ENCODE measurements at regions not wholly inside any gene's neighbourhood (a gene's known extent, or its start where the extent isn't known, plus 50 kb on each side); places are given as distances from the start of the nearest gene placed in this dataset.

DNA sequence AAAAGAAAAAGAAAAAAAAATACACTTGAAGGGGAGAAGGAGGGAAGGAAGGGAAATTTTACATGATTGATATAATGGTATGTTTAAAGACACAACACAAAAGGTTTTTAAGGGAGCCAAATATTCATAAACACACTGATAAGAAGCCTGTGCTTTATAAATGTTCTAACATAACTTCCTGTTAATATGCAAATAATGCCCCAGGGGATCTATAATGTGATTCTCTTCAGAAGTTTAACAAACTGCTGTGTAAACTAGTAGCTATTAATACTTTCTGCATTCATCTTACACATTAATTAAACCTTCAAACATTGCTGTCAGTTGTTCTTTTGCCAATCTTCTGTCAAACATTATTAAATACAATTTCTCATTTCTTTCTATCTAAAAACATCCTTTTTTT, 231.6 kb downstream of the TJP1 start:
- TF ChIP-seq, protein P1, sequence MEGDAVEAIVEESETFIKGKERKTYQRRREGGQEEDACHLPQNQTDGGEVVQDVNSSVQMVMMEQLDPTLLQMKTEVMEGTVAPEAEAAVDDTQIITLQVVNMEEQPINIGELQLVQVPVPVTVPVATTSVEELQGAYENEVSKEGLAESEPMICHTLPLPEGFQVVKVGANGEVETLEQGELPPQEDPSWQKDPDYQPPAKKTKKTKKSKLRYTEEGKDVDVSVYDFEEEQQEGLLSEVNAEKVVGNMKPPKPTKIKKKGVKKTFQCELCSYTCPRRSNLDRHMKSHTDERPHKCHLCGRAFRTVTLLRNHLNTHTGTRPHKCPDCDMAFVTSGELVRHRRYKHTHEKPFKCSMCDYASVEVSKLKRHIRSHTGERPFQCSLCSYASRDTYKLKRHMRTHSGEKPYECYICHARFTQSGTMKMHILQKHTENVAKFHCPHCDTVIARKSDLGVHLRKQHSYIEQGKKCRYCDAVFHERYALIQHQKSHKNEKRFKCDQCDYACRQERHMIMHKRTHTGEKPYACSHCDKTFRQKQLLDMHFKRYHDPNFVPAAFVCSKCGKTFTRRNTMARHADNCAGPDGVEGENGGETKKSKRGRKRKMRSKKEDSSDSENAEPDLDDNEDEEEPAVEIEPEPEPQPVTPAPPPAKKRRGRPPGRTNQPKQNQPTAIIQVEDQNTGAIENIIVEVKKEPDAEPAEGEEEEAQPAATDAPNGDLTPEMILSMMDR (IDR thresholded peaks at IDR 0.05; ENCODE audit: control extremely low read depth, extremely low read depth, low read depth, missing control alignments): no peak
- ChIA-PET POLR2A (no interaction called here), CTCF (no interaction called here)
- no peak for DNase-seq (ENCODE audit: extremely low spot score)

DNA sequence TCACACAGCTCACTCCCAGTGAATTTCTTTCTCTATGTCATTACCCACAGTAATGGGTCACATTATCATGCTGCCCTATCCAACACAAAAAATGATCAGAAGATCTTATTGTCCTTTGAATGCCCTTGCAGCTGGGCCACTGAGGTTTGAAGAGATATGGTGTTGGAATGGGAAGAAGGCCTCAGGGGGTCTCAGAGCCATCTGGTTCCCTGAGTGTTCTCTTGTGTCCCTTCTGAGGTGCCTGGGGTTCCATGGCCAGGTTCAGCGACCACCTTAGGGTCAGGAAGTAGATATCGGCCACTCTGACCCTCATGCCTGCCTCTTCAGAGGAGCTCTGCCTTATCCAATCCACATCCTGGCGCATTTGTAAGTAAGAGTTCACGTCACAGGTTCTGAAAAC, 232.3 kb downstream of the TJP1 start:
- no peak for DNase-seq (ENCODE audit: extremely low spot score)
- ChIA-PET CTCF (no interaction called here), POLR2A (no interaction called here)
- TF ChIP-seq, protein P1 (IDR thresholded peaks at IDR 0.05; ENCODE audit: control extremely low read depth, extremely low read depth, low read depth, missing control alignments): no peak

DNA sequence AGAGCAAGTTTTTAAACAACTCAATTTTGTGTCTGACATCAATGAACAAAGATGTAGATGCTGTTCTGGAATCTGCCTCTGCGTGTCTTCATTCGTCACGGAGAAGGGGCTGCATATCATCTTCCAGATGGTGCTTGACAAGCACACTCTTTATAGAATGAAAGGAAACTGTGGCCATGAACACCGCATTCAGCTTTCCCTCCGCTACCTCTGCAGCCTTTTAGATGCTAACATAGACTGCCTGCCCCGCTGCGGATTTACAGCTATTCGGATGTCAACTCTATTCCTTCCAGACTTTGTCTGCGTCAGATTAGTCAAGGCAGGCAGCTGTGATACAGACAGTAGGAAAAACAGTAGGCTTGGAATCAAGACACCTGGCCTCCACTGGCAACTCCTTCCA, 232.9 kb downstream of the TJP1 start:
- DNase-seq (ENCODE audit: extremely low spot score): no peak
- TF ChIP-seq, protein P1 (IDR thresholded peaks at IDR 0.05; ENCODE audit: control extremely low read depth, extremely low read depth, low read depth, missing control alignments): no peak
- POLR2A ChIA-PET: no interaction called here
- CTCF ChIA-PET: no interaction called here

DNA sequence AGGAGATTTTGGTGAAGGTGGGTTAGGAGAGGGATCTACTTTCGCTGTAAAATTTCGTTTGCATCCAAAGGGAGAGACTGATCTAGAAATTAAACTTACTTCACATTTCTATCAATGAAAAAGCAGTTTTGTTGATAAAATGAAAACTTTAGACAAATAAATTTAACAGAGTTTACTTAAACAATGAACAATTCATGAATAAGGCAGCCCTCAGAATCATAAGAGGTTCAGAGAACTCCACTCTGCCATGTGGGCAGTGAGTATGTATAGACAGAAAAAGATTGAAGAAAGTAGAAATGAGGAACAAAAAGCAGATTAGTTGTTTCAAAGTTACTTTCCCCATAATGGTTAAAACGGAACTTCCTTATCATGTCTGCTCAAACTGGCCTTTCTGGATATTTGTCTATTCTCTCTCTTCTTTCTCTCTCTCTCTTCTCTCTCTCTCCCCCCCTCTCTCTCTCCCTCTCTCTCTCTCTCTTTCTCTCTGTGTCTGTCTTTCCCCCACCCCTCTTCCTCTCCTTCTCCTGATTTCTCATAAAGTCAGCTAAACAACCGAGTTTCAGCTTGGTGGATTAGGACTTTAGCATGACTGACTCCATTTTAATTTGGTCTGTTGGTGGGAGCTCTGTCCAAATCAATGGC, 248.9 kb downstream of the TJP1 start:
- TF ChIP-seq, protein P1 (IDR thresholded peaks at IDR 0.05; ENCODE audit: control extremely low read depth, extremely low read depth, low read depth, missing control alignments): no peak
- ChIA-PET POLR2A (no interaction called here), CTCF (no interaction called here)
- no peak for DNase-seq (ENCODE audit: extremely low spot score)

DNA sequence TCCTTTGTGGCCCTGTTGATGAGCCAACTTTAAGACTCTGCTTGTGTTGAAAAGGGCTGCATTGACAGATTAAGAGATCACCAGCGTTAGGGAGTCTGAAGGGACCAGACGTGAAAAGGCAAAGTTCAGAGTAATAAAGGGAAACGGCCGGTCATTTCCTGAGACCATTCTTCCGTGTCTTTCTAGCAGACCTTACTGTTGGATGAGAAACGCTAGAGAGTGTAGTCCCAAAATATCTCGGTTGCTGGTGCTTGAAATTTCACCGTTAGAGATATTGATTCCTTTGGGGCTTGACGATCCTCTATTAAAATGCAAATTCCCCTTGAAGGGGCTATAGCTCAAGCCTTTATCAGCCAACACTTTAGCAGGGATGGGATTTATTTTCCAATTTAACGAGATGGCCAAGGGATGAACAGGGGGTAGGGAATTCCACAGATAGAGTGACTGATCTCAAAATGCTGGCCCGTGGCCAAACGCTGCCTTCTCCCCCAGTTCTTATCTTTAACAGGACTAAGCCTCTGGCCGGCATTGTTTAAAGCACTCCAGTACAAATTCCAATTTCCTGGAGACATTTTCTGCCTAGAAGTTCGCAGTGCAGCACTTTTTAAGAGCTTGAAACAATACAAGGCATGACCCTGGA, 250.4 kb downstream of the TJP1 start:
- ChIA-PET POLR2A (no interaction called here), CTCF (no interaction called here)
- TF ChIP-seq, protein P1 (IDR thresholded peaks at IDR 0.05; ENCODE audit: control extremely low read depth, extremely low read depth, low read depth, missing control alignments): no peak
- DNase-seq (ENCODE audit: extremely low spot score): no peak

DNA sequence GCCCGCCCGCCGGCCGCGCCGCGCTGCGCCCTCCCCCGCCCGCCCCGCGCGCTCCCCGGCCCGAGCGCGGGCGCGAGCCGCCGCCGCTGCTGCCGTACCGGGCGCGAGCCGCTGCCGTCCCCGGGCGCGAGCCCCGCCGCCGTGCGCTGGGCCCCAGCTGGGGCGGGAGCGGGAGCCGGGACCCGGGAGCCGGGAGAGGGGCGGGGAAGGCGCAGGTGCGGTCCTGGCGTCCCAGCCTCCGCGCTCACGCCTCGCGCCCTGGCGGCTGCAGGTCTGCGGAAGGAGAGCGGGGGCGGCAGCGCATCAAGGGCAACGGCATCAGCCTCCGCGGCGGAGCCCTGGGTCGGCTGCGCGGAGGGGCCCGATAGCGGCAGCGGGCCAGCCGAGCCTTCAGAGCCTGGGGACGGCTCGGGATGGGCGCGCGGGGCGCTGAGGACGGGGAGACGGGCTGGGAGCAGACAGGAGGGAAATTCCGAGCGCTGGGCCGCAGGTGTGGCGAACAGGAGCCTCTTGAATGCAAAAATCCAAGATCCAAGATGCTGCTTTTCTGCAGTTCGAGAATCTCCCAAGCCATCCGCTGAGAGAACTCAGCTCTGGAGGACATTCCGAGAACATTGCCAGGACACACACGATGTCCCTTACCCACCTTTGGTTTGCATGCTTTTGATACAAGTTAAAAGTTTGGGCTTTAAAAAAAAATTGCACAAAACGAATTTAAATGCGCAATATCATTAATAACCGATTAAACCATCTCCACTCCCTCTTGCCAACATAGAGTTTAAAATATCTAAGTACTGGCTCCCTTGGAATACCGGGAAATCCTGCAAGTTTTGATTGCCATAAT, 251.1 kb downstream of the TJP1 start:
- TF ChIP-seq, protein P1 (IDR thresholded peaks at IDR 0.05; ENCODE audit: control extremely low read depth, extremely low read depth, low read depth, missing control alignments): no peak
- ChIA-PET POLR2A (no interaction called here), CTCF (no interaction called here)
- DNase-seq (ENCODE audit: extremely low spot score): no peak

All from GM10248 (cell line).